ENCODE measurements at regions not wholly inside any gene's neighbourhood (a gene's known extent, or its start where the extent isn't known, plus 50 kb on each side); places are given as distances from the start of the nearest gene placed in this dataset.

- FAIRE-seq (no peak), DNase-seq (ENCODE audit: low read depth, low spot score) (no peak)
- Histone ChIP-seq H3K4me1 (ENCODE audit: control insufficient read depth, extremely low read depth, insufficient read depth, low read length) (no peaks in the 10 kb centered on the region), H3K27ac (ENCODE audit: insufficient read depth, low read depth, low read length) (no peak overlapping the region), H3K27me3 (ENCODE audit: control insufficient read depth in 2 of 2, insufficient read depth in 2 of 2, low read length in 2 of 2) (no peaks in the 10 kb centered on the region), H3K36me3 (ENCODE audit: control insufficient read depth in 2 of 2, extremely low read depth in 1 of 2, insufficient read depth in 2 of 2, low read length in 2 of 2) (no peaks in the 10 kb centered on the region), H3K9me1 (replicated peaks; ENCODE audit: control insufficient read depth, extremely low read depth, insufficient read depth, low read length) (no peaks in the 10 kb centered on the region), H3K4me2 (ENCODE audit: insufficient read depth, low read length) (no peak overlapping the region), H3K9ac (replicated peaks; ENCODE audit: extremely low read depth, insufficient read depth, low read length) (no peak overlapping the region), H2AFZ (ENCODE audit: low read depth, low read length) (no peak overlapping the region), H3K9me3 (replicated peaks; ENCODE audit: control insufficient read depth, insufficient read depth, low read length) (no peaks in the 10 kb centered on the region), H4K20me1 (replicated peaks; ENCODE audit: control insufficient read depth, extremely low read depth, insufficient read depth, low read length) (no peaks in the 10 kb centered on the region), H3K79me2 (ENCODE audit: control insufficient read depth, insufficient read depth, low read length) (no peaks in the 10 kb centered on the region), H3K4me3 (replicated peaks in 1 of 3; ENCODE audit: insufficient read depth in 1 of 3, low read depth in 1 of 3, low read length in 3 of 3) (no peak overlapping the region)
- ChIA-PET POLR2A (no interaction called here), CTCF (no interaction called here)
- BruUV-seq (replicated peaks): no TSS peak
- intact Hi-C loops (cut with micrococcal nuclease) (no loop called here), dilution Hi-C loops (cut with MboI; ENCODE audit: extremely low pct_ligation_motif_present, low sequenced_read_pairs) (no loop called here)
- TF ChIP-seq MYC (IDR thresholded peaks at IDR 0.05; ENCODE audit: low read depth, low read length) (no peak), POLR2AphosphoS5 (IDR thresholded peaks at IDR 0.05; ENCODE audit: insufficient read depth, low read depth, low read length) (no peak), EZH2 (IDR thresholded peaks at IDR 0.05; ENCODE audit: borderline replicate concordance, low read depth, low read length, severe bottlenecking) (no peak), GATA2 (IDR thresholded peaks at IDR 0.05; ENCODE audit: insufficient read depth, insufficient read length, low read depth, low read length) (no peak), MAX (IDR thresholded peaks at IDR 0.05; ENCODE audit: insufficient read depth, insufficient read length) (no peak), POLR2A (IDR thresholded peaks at IDR 0.05; ENCODE audit: low read depth, low read length) (no peak), FOS (IDR thresholded peaks at IDR 0.05; ENCODE audit: borderline replicate concordance, insufficient read depth, low read length) (no peak), CTCF (IDR thresholded peaks at IDR 0.05; ENCODE audit: extremely low read depth in 1 of 2, insufficient read depth in 1 of 2, low read depth in 1 of 2, low read length in 2 of 2) (no peak), JUN (IDR thresholded peaks at IDR 0.05; ENCODE audit: borderline replicate concordance, insufficient read depth, insufficient read length, low read depth) (no peak)
Measured at GRCh38 chr21:24123785-24124184, 1483.5 kb downstream of the MRPL39 start.

Measured in endothelial cell of umbilical vein (primary cell).